HepG2 (cell line): ENCODE measurements at regions not wholly inside any gene's neighbourhood (a gene's known extent, or its start where the extent isn't known, plus 50 kb on each side); places are given as distances from the start of the nearest gene placed in this dataset.

ENCODE experiments used
- ATAC-seq: fragments of 200-7000 bp; cut with Tn5 transposase; 3 replicates; pipeline ENCODE4 v1.9.1; 2020; ENCODE audit warnings: mild to moderate bottlenecking, moderate library complexity
- BruUV-seq: library from RNA; stranded (reverse); fragments of 400-500 nt; replicated peaks from 2 replicates; lab custom pipeline; 2021; lab: Mats Ljungman, UMichigan
- CTCF ChIA-PET: fragments of 300-600 bp; formaldehyde crosslinking; extraction: SDS; loops from one replicate; lab custom pipeline; 2021; ENCODE audit warnings: low total read pairs, inconsistent platforms, low intra/inter-chr PET ratio; lab: Yijun Ruan, JAX
- POLR2A ChIA-PET: fragments of 350-600 bp; sonication (Branson Sonifier 250); formaldehyde crosslinking; loops from one replicate; lab custom pipeline; 2020; ENCODE audit warnings: antibody characterized with exemption, inconsistent platforms; lab: Yijun Ruan, JAX
- DNase-seq: peaks from one replicate; pipeline ENCODE4 v3.0.0-alpha.2; 2015; ENCODE audit warnings: low spot score
- FAIRE-seq: peaks from 3 replicates; lab custom pipeline; 2011; peaks lifted over from hg19 to GRCh38; lab: Jason Lieb, UNC
- H2AFZ ChIP-seq: one replicate; pipeline ENCODE4 v1.6.1; 2011; ENCODE audit warnings: low read length, inconsistent platforms
- H3K27ac ChIP-seq: fragments of 300-600 bp; 3 replicates; pipeline ENCODE4 v1.8.0; 2011; ENCODE audit warnings: mixed run types, mild to moderate bottlenecking, mixed read lengths, low read length, inconsistent platforms; ENCODE audit not compliant: insufficient read depth; ENCODE audit errors: extremely low read length
- H3K27me3 ChIP-seq, 2 experiments: fragments of 200-600 bp in 1 of 2; 2 replicates in 1 of 2; 3 replicates in 1 of 2; pipeline versions ENCODE4 v1.6.0 to v1.8.0; 2011; ENCODE audit warnings: low read length in 2 of 2, mild to moderate bottlenecking in 2 of 2, moderate library complexity in 2 of 2, inconsistent platforms in 1 of 2; ENCODE audit not compliant: insufficient read depth in 2 of 2, control insufficient read depth in 1 of 2
- H3K36me3 ChIP-seq, 2 experiments: fragments of 200-600 bp in 1 of 2; replicated peaks in 1 of 2; 2 replicates in 1 of 2; 3 replicates in 1 of 2; pipeline versions ENCODE4 v1.5.1 to v1.8.0; 2011; ENCODE audit warnings: low read length in 2 of 2, inconsistent platforms in 1 of 2; ENCODE audit not compliant: insufficient read depth in 2 of 2, control insufficient read depth in 1 of 2
- H3K4me1 ChIP-seq: 2 replicates; pipeline ENCODE4 v1.5.1; 2012; ENCODE audit warnings: low read length, inconsistent platforms; ENCODE audit not compliant: insufficient read depth
- H3K4me2 ChIP-seq: 2 replicates; pipeline ENCODE4 v1.6.0; 2011; ENCODE audit warnings: low read depth, low read length, inconsistent platforms
- H3K4me3 ChIP-seq, 3 experiments: fragments of 200-600 bp in 1 of 3; sonication (generic), shearing (Covaris generic) in 1 of 3; replicated peaks in 1 of 3; 2 replicates each; pipeline ENCODE4 v1.5.1; 2011 to 2016; ENCODE audit warnings: low read length in 3 of 3, inconsistent platforms in 2 of 3, low read depth in 2 of 3, mild to moderate bottlenecking in 2 of 3, control low read depth in 1 of 3, mixed read lengths in 1 of 3; ENCODE audit not compliant: insufficient read depth in 1 of 3
- H3K79me2 ChIP-seq: one replicate; pipeline ENCODE4 v1.6.1; 2011; ENCODE audit warnings: low read length, inconsistent platforms; ENCODE audit not compliant: insufficient read depth
- H3K9ac ChIP-seq: 2 replicates; pipeline ENCODE4 v1.6.0; 2011; ENCODE audit warnings: mild to moderate bottlenecking, low read depth, low read length, inconsistent platforms; ENCODE audit not compliant: insufficient read depth
- H3K9me3 ChIP-seq: 2 replicates; pipeline ENCODE4 v1.5.1; 2012; ENCODE audit warnings: mild to moderate bottlenecking, low read length
- H4K20me1 ChIP-seq: 2 replicates; pipeline ENCODE4 v1.6.0; 2011; ENCODE audit warnings: inconsistent platforms, mild to moderate bottlenecking, low read length, moderate library complexity; ENCODE audit not compliant: insufficient read depth
- CREM ChIP-seq, 2 experiments: sonication (generic) in 1 of 2; formaldehyde crosslinking in 1 of 2; IDR thresholded peaks; 2 replicates each; pipeline versions ENCODE4 v1.4.0 to v1.6.1; 2016 to 2020; ENCODE audit warnings: antibody characterized with exemption in 1 of 2, mild to moderate bottlenecking in 1 of 2, missing genetic modification reagents in 1 of 2
- FIP1L1 ChIP-seq: fragments of 200-400 bp; formaldehyde crosslinking; IDR thresholded peaks from 2 replicates; pipeline ENCODE4 v1.6.1; 2018; ENCODE audit warnings: low read depth, mild to moderate bottlenecking, low read length, moderate library complexity, borderline replicate concordance; ENCODE audit not compliant: insufficient read depth
- GFI1 ChIP-seq: sonication (generic); formaldehyde crosslinking; IDR thresholded peaks from 2 replicates; pipeline ENCODE4 v1.5.0; 2020; ENCODE audit warnings: missing genetic modification reagents, mild to moderate bottlenecking, borderline replicate concordance
- GTF3A ChIP-seq: sonication (generic); formaldehyde crosslinking; conservative IDR thresholded peaks from 2 replicates; pipeline ENCODE4 v1.4.0; 2020; ENCODE audit warnings: mild to moderate bottlenecking, missing genetic modification reagents
- NPAS2 ChIP-seq: sonication (generic); formaldehyde crosslinking; IDR thresholded peaks from 2 replicates; pipeline ENCODE4 v1.8.0; 2022; ENCODE audit warnings: mild to moderate bottlenecking, missing genetic modification reagents, borderline replicate concordance
- RFX5 ChIP-seq: IDR thresholded peaks from 2 replicates; pipeline ENCODE4 v1.6.1; 2011; ENCODE audit warnings: low read depth, low read length, improper control_type of control experiment
- SOX5 ChIP-seq: IDR thresholded peaks from 2 replicates; pipeline ENCODE4 v1.6.1; 2016; ENCODE audit warnings: borderline replicate concordance
- TBX3 ChIP-seq: fragments of 450-650 bp; IDR thresholded peaks from 2 replicates; pipeline ENCODE4 v1.6.1; 2017; ENCODE audit warnings: antibody characterized with exemption, mild to moderate bottlenecking, inconsistent platforms, borderline replicate concordance
- ZNF496 ChIP-seq: sonication (generic); formaldehyde crosslinking; IDR thresholded peaks from 2 replicates; pipeline ENCODE4 v1.8.1; 2023; ENCODE audit warnings: mild to moderate bottlenecking, moderate library complexity, missing genetic modification reagents; ENCODE audit not compliant: insufficient replicate concordance
- ZNF564 ChIP-seq: sonication (generic); formaldehyde crosslinking; IDR thresholded peaks from 2 replicates; pipeline ENCODE4 v1.8.1; 2023; ENCODE audit warnings: mild to moderate bottlenecking, missing genetic modification reagents
- ZNF589 ChIP-seq: sonication (generic); formaldehyde crosslinking; conservative IDR thresholded peaks from 2 replicates; pipeline ENCODE4 v1.8.0; 2022; ENCODE audit warnings: mild to moderate bottlenecking, moderate library complexity, missing genetic modification reagents
- ZNF883 ChIP-seq: sonication (generic); formaldehyde crosslinking; IDR thresholded peaks from 2 replicates; pipeline ENCODE4 v1.5.1; 2020; ENCODE audit warnings: mild to moderate bottlenecking, missing genetic modification reagents; ENCODE audit errors: not compliant biosample characterization
- WGBS: methylation state at CpG from one replicate; pipeline ENCODE4 v1.1.6; 2017; ENCODE audit warnings: low lambda C conversion rate; 5-methylcytosine and 5-hydroxymethylcytosine counted together
- in situ Hi-C: cut with HindIII; loops from 2 replicates; pipeline ENCODE4 v1.10.0; 2017; ENCODE audit warnings: low pct_unique_long_range_greater_than_20kb; ENCODE audit not compliant: extremely low pct_ligation_motif_present
- intact Hi-C: fragments of 100-400 bp; cut with micrococcal nuclease; formaldehyde crosslinking; loops from one replicate; pipeline ENCODE4 v1.10.0; 2022; ENCODE audit not compliant: unreplicated experiment
- TF ChIP-seq, protein P1 (sequence below): sonication (generic); formaldehyde crosslinking; IDR thresholded peaks from 2 replicates; pipeline ENCODE4 v1.5.0; 2020; ENCODE audit warnings: missing genetic modification reagents, mild to moderate bottlenecking, borderline replicate concordance
- TF ChIP-seq, protein P2 (sequence below): IDR thresholded peaks from 2 replicates; pipeline ENCODE4 v1.6.1; 2016
- TF ChIP-seq, protein P3 (sequence below): sonication (generic); formaldehyde crosslinking; IDR thresholded peaks from 2 replicates; pipeline ENCODE4 v1.4.0; 2020; ENCODE audit warnings: mild to moderate bottlenecking, missing genetic modification reagents
- TF ChIP-seq, protein P4 (sequence below): sonication (generic); formaldehyde crosslinking; IDR thresholded peaks from 2 replicates; pipeline ENCODE4 v1.5.0; 2020; ENCODE audit warnings: missing genetic modification reagents
- TF ChIP-seq, protein P5 (sequence below): sonication (generic); formaldehyde crosslinking; IDR thresholded peaks from 2 replicates; pipeline ENCODE4 v1.4.0; 2020; ENCODE audit warnings: low read depth, mild to moderate bottlenecking, missing genetic modification reagents
- TF ChIP-seq, protein P6 (sequence below): sonication (generic); formaldehyde crosslinking; IDR thresholded peaks from 2 replicates; pipeline ENCODE4 v1.8.0; 2022; ENCODE audit warnings: mild to moderate bottlenecking, missing genetic modification reagents

DNA sequence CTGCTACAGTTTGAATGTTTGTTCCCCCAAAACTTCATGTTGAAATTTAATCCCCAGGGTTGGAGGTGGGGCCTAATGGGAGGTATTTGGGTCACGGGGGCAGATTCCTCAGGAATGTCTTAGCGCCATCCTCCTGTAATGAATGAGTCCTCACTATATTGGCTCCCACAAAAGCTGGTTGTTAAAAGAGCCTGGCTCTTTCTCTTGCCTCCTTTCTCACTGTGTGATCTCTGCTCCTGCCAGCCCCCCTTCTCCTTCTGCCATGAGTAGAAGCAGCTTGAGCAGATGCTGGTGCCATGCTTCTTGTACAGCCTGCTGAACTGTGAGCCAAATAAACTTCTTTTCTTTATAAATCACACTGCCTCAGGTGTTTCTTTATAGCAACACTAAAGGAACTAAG, 721.0 kb upstream of the PKDCC start (continued):
- TF ChIP-seq ZNF496 (no peak), ZNF589 (CRISPR knock-in tag) (no peak), ZNF883 (CRISPR knock-in tag) (no peak), ZNF564 (CRISPR knock-in tag) (no peak), RFX5 (no peak)
- TF ChIP-seq, protein P1, sequence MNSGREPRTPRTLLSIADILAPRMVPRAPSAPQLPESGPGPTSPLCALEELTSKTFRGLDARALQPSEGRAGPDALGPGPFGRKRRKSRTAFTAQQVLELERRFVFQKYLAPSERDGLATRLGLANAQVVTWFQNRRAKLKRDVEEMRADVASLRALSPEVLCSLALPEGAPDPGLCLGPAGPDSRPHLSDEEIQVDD (CRISPR knock-in tag), result no peak
- TF ChIP-seq, protein P2, sequence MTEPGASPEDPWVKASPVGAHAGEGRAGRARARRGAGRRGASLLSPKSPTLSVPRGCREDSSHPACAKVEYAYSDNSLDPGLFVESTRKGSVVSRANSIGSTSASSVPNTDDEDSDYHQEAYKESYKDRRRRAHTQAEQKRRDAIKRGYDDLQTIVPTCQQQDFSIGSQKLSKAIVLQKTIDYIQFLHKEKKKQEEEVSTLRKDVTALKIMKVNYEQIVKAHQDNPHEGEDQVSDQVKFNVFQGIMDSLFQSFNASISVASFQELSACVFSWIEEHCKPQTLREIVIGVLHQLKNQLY (CRISPR knock-in tag), result no peak
- TF ChIP-seq, protein P3, sequence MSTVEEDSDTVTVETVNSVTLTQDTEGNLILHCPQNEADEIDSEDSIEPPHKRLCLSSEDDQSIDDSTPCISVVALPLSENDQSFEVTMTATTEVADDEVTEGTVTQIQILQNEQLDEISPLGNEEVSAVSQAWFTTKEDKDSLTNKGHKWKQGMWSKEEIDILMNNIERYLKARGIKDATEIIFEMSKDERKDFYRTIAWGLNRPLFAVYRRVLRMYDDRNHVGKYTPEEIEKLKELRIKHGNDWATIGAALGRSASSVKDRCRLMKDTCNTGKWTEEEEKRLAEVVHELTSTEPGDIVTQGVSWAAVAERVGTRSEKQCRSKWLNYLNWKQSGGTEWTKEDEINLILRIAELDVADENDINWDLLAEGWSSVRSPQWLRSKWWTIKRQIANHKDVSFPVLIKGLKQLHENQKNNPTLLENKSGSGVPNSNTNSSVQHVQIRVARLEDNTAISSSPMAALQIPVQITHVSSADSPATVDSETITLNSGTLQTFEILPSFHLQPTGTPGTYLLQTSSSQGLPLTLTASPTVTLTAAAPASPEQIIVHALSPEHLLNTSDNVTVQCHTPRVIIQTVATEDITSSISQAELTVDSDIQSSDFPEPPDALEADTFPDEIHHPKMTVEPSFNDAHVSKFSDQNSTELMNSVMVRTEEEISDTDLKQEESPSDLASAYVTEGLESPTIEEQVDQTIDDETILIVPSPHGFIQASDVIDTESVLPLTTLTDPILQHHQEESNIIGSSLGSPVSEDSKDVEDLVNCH, result no peak
- TF ChIP-seq, protein P4, sequence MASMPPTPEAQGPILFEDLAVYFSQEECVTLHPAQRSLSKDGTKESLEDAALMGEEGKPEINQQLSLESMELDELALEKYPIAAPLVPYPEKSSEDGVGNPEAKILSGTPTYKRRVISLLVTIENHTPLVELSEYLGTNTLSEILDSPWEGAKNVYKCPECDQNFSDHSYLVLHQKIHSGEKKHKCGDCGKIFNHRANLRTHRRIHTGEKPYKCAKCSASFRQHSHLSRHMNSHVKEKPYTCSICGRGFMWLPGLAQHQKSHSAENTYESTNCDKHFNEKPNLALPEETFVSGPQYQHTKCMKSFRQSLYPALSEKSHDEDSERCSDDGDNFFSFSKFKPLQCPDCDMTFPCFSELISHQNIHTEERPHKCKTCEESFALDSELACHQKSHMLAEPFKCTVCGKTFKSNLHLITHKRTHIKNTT, result no peak
- TF ChIP-seq, all 625 proteins: peak for 0

DNA sequence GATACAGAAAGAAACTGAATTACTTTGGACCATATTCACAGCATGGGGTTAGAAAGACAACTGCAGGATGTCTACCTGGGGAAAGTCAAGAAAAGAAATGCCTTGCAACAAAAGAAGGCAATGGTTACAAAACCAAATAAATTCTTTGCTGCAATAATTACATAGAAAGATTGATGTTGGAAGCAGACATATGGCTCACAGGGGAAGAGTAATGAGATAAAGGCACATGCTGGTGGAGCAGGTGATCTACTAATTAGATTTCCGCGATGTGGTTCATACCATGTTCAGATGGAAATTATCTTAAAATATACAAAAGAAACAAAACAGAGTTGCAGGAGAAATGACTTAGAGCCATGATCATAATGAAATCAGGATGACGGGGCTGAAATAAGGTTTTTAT, 718.8 kb upstream of the PKDCC start:
- Histone ChIP-seq H2AFZ (no peak overlapping the region), H3K4me1 (no peaks in the 10 kb centered on the region), H3K27ac (no peak overlapping the region), H3K27me3 (no peaks in the 10 kb centered on the region), H4K20me1 (no peaks in the 10 kb centered on the region), H3K79me2 (no peaks in the 10 kb centered on the region), H3K4me3 (no peak overlapping the region), H3K9ac (no peak overlapping the region), H3K4me2 (no peak overlapping the region), H3K9me3 (no peaks in the 10 kb centered on the region), H3K36me3 (no peaks in the 10 kb centered on the region)
- no peak for ATAC-seq
- no peak for FAIRE-seq
- DNase-seq, result no peak
- 28% methylated on average over 2 of the region's 3 CpGs for WGBS
- POLR2A ChIA-PET, result no interaction called here
- no TSS peak for BruUV-seq
- intact Hi-C loops, result no loop called here
- CTCF ChIA-PET, result no interaction called here
- in situ Hi-C loops, result no loop called here
- TF ChIP-seq NPAS2 (no peak), TBX3 (no peak), FIP1L1 (no peak), CREM (IDR thresholded peaks at IDR 0.05) (no peak), CREM (CRISPR knock-in tag; IDR thresholded peaks at IDR 0.05) (no peak), GFI1 (CRISPR knock-in tag) (no peak), GTF3A (CRISPR knock-in tag) (no peak), SOX5 (no peak)
- TF ChIP-seq, protein P5, sequence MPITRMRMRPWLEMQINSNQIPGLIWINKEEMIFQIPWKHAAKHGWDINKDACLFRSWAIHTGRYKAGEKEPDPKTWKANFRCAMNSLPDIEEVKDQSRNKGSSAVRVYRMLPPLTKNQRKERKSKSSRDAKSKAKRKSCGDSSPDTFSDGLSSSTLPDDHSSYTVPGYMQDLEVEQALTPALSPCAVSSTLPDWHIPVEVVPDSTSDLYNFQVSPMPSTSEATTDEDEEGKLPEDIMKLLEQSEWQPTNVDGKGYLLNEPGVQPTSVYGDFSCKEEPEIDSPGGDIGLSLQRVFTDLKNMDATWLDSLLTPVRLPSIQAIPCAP (CRISPR knock-in tag), result no peak
- TF ChIP-seq, protein P6, sequence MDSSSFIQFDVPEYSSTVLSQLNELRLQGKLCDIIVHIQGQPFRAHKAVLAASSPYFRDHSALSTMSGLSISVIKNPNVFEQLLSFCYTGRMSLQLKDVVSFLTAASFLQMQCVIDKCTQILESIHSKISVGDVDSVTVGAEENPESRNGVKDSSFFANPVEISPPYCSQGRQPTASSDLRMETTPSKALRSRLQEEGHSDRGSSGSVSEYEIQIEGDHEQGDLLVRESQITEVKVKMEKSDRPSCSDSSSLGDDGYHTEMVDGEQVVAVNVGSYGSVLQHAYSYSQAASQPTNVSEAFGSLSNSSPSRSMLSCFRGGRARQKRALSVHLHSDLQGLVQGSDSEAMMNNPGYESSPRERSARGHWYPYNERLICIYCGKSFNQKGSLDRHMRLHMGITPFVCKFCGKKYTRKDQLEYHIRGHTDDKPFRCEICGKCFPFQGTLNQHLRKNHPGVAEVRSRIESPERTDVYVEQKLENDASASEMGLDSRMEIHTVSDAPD (CRISPR knock-in tag), result no peak
